HL-60 (cell line): ENCODE measurements at regions not wholly inside any gene's neighbourhood (a gene's known extent, or its start where the extent isn't known, plus 50 kb on each side); places are given as distances from the start of the nearest gene placed in this dataset.

Source experiments
- CTCF ChIP-seq: IDR thresholded peaks from one replicate; pipeline ENCODE4 v1.5.1; 2011; ENCODE audit warnings: low read length, control low read depth, inconsistent platforms; ENCODE audit not compliant: insufficient read depth
- POLR2AphosphoS5 ChIP-seq: IDR thresholded peaks from 2 replicates; pipeline ENCODE4 v1.6.1; 2012; ENCODE audit warnings: low read depth
- REST ChIP-seq: IDR thresholded peaks from 2 replicates; pipeline ENCODE4 v1.6.1; 2012; ENCODE audit warnings: low read depth; ENCODE audit not compliant: insufficient replicate concordance

GRCh38 chr13:110779022-110779421 lies 65.5 kb downstream of the ING1 start:
- no peak for TF ChIP-seq CTCF
- TF ChIP-seq POLR2AphosphoS5, result no peak
- no peak for TF ChIP-seq REST
